ENCODE measurements at regions not wholly inside any gene's neighbourhood (a gene's known extent, or its start where the extent isn't known, plus 50 kb on each side); places are given as distances from the start of the nearest gene placed in this dataset.

DNA sequence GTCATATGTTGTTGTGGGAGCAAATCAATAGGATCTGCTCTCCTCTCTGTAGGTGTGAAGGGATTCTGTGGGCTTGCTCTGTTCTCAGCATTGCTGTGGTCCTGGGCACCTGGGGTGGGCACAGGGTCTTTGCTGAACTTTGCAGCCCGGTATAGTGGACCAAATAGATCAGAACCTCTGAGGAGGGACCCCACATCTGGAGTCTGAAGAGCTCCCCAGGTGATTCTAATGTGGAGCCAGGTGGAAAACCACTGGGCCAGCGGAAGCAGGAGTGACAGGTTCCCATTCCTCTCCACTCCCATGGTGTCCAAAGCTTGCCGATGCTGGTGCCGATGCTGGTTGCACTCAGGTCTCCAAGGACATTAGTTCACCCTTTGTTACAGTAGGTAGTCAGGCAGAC, 257.2 kb downstream of the GLRX3 start:
- TF ChIP-seq CTCF (conservative IDR thresholded peaks at IDR 0.05 in 1 of 2, IDR thresholded peaks at IDR 0.05 in 1 of 2; ENCODE audit: extremely low read depth in 1 of 2, insufficient read depth in 1 of 2, low read depth in 1 of 2, low read length in 2 of 2) = no peak
- no peak for TF ChIP-seq EZH2 (IDR thresholded peaks at IDR 0.05; ENCODE audit: borderline replicate concordance, low read length)
